ENCODE measurements at regions not wholly inside any gene's neighbourhood (a gene's known extent, or its start where the extent isn't known, plus 50 kb on each side); places are given as distances from the start of the nearest gene placed in this dataset.
A peak's percentile ranks its signal among the peaks of the same experiment; 100 is the strongest.

GRCh38 chr2:175807031-175807873 is 194.8 kb downstream of the LNPK start:
- no peaks in the 10 kb centered on the region for H3K4me1 ChIP-seq (ENCODE audit: insufficient read depth, low read length)
- H3K27me3 Mint-ChIP-seq (ENCODE audit: low read depth, unreplicated experiment), result peaks cover 2% of the 10 kb centered on the region
- peaks cover 4% of the 10 kb centered on the region for H3K4me1 Mint-ChIP-seq (ENCODE audit: low read depth, unreplicated experiment)
- no peak overlapping the region for H3K4me3 ChIP-seq (ENCODE audit: insufficient read depth, low read depth, low read length)
- no peak overlapping the region for H3K27ac ChIP-seq (ENCODE audit: low read depth, low read length)
- H3K4me3 Mint-ChIP-seq (ENCODE audit: unreplicated experiment), result no peak overlapping the region
- H4K20me1 ChIP-seq (ENCODE audit: insufficient read depth, low read length), result no peaks in the 10 kb centered on the region
- no peaks in the 10 kb centered on the region for H3K36me3 Mint-ChIP-seq (ENCODE audit: low read depth, unreplicated experiment)
- no peaks in the 10 kb centered on the region for H3K36me3 ChIP-seq (ENCODE audit: insufficient read depth, low read length)
- TF ChIP-seq EZH2 (IDR thresholded peaks at IDR 0.05; ENCODE audit: insufficient read depth, low read length), result no peak
- TF ChIP-seq, protein P1, sequence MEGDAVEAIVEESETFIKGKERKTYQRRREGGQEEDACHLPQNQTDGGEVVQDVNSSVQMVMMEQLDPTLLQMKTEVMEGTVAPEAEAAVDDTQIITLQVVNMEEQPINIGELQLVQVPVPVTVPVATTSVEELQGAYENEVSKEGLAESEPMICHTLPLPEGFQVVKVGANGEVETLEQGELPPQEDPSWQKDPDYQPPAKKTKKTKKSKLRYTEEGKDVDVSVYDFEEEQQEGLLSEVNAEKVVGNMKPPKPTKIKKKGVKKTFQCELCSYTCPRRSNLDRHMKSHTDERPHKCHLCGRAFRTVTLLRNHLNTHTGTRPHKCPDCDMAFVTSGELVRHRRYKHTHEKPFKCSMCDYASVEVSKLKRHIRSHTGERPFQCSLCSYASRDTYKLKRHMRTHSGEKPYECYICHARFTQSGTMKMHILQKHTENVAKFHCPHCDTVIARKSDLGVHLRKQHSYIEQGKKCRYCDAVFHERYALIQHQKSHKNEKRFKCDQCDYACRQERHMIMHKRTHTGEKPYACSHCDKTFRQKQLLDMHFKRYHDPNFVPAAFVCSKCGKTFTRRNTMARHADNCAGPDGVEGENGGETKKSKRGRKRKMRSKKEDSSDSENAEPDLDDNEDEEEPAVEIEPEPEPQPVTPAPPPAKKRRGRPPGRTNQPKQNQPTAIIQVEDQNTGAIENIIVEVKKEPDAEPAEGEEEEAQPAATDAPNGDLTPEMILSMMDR (IDR thresholded peaks at IDR 0.05; ENCODE audit: insufficient read depth, low read depth, low read length), result no peak
- no peak overlapping the region for H3K4me2 ChIP-seq (ENCODE audit: low read length)
- no peak overlapping the region for H3K27ac Mint-ChIP-seq (ENCODE audit: unreplicated experiment)
- no peaks in the 10 kb centered on the region for H3K9me3 ChIP-seq (ENCODE audit: insufficient read depth, low read depth, low read length)
- H3K27me3 ChIP-seq (ENCODE audit: insufficient read depth, low read length), result no peaks in the 10 kb centered on the region
- FAIRE-seq, result no peak
- H3K9ac ChIP-seq (ENCODE audit: low read length), result no peak overlapping the region
- H3K79me2 ChIP-seq (ENCODE audit: insufficient read depth, low read length), result no peaks in the 10 kb centered on the region
- DNase-seq (ENCODE audit: low read depth), result peak; percentile 55
- no peaks in the 10 kb centered on the region for H3K9me3 Mint-ChIP-seq (ENCODE audit: unreplicated experiment)
- H2AFZ ChIP-seq (ENCODE audit: low read depth, low read length), result no peak overlapping the region

DNA sequence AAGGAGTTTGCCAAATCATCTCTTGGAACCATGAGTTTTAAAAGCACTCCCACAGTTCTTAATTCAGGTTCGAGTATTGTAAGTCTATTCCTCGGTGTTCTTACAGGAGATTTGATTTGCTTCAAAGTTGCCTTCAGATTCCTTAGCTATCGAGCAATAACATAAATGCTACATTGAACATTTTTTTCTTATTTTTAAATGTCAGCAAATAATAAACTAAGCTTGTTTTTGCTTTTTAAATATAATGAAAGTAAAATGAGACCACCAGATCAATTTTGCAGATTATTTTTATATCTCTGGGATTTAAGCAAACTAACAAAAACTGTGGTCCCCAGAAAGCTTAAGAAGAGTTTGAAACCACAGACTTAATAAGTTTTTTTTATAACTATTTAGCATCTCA is 195.5 kb downstream of the LNPK start:
- H3K4me1 ChIP-seq (ENCODE audit: insufficient read depth, low read length), result no peaks in the 10 kb centered on the region
- no peaks in the 10 kb centered on the region for H3K27me3 ChIP-seq (ENCODE audit: insufficient read depth, low read length)
- Mint-ChIP-seq H3K9me3 (ENCODE audit: unreplicated experiment) (peaks cover 3% of the 10 kb centered on the region), H3K36me3 (ENCODE audit: low read depth, unreplicated experiment) (no peaks in the 10 kb centered on the region), H3K4me1 (ENCODE audit: low read depth, unreplicated experiment) (peaks cover 4% of the 10 kb centered on the region), H3K27me3 (ENCODE audit: low read depth, unreplicated experiment) (peaks cover 6% of the 10 kb centered on the region), H3K4me3 (ENCODE audit: unreplicated experiment) (no peak overlapping the region), H3K27ac (ENCODE audit: unreplicated experiment) (no peak overlapping the region)
- DNase-seq (ENCODE audit: low read depth), result no peak
- H4K20me1 ChIP-seq (ENCODE audit: insufficient read depth, low read length), result no peaks in the 10 kb centered on the region
- no peak overlapping the region for H3K27ac ChIP-seq (ENCODE audit: low read depth, low read length)
- no peak overlapping the region for H3K4me2 ChIP-seq (ENCODE audit: low read length)
- no peak for TF ChIP-seq EZH2 (IDR thresholded peaks at IDR 0.05; ENCODE audit: insufficient read depth, low read length)
- no peaks in the 10 kb centered on the region for H3K79me2 ChIP-seq (ENCODE audit: insufficient read depth, low read length)
- no peak overlapping the region for H3K4me3 ChIP-seq (ENCODE audit: insufficient read depth, low read depth, low read length)
- no peaks in the 10 kb centered on the region for H3K36me3 ChIP-seq (ENCODE audit: insufficient read depth, low read length)
- H3K9me3 ChIP-seq (ENCODE audit: insufficient read depth, low read depth, low read length), result no peaks in the 10 kb centered on the region
- no peak overlapping the region for H3K9ac ChIP-seq (ENCODE audit: low read length)
- no peak for FAIRE-seq
- H2AFZ ChIP-seq (ENCODE audit: low read depth, low read length), result no peak overlapping the region

DNA sequence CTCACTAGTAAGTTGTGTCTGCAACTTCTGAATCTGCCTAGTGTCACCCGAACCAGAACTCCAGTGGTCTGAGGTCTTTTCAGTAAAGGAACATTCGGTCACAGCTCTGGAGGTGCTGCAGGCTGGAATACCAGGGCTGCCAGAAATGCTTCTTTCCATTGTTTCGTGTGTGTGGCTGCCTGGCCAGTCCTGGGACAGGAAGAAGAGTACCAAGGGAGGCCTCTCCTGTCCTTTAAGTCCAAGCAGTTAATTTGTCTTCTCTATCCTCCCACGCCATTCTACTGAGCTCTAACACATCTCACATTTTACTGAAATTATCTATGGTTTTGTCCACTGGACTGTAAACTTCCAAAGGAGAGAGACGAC is 196.0 kb downstream of the LNPK start:
- H2AFZ ChIP-seq (ENCODE audit: low read depth, low read length), result no peak overlapping the region
- H4K20me1 ChIP-seq (ENCODE audit: insufficient read depth, low read length), result no peaks in the 10 kb centered on the region
- Mint-ChIP-seq H3K4me3 (ENCODE audit: unreplicated experiment) (no peak overlapping the region), H3K27me3 (ENCODE audit: low read depth, unreplicated experiment) (peaks cover 6% of the 10 kb centered on the region), H3K36me3 (ENCODE audit: low read depth, unreplicated experiment) (no peaks in the 10 kb centered on the region), H3K4me1 (ENCODE audit: low read depth, unreplicated experiment) (peaks cover 4% of the 10 kb centered on the region), H3K9me3 (ENCODE audit: unreplicated experiment) (peaks cover 3% of the 10 kb centered on the region), H3K27ac (ENCODE audit: unreplicated experiment) (no peak overlapping the region)
- H3K79me2 ChIP-seq (ENCODE audit: insufficient read depth, low read length), result no peaks in the 10 kb centered on the region
- H3K9me3 ChIP-seq (ENCODE audit: insufficient read depth, low read depth, low read length), result no peaks in the 10 kb centered on the region
- FAIRE-seq (peak; percentile 37), DNase-seq (ENCODE audit: low read depth) (peak; percentile 16)
- H3K36me3 ChIP-seq (ENCODE audit: insufficient read depth, low read length), result no peaks in the 10 kb centered on the region
- H3K9ac ChIP-seq (ENCODE audit: low read length), result no peak overlapping the region
- no peaks in the 10 kb centered on the region for H3K27me3 ChIP-seq (ENCODE audit: insufficient read depth, low read length)
- TF ChIP-seq, protein P1 (IDR thresholded peaks at IDR 0.05; ENCODE audit: insufficient read depth, low read depth, low read length), result no peak
- TF ChIP-seq EZH2 (IDR thresholded peaks at IDR 0.05; ENCODE audit: insufficient read depth, low read length), result no peak
- no peak overlapping the region for H3K4me2 ChIP-seq (ENCODE audit: low read length)
- H3K4me3 ChIP-seq (ENCODE audit: insufficient read depth, low read depth, low read length), result no peak overlapping the region
- H3K4me1 ChIP-seq (ENCODE audit: insufficient read depth, low read length), result no peaks in the 10 kb centered on the region
- H3K27ac ChIP-seq (ENCODE audit: low read depth, low read length), result no peak overlapping the region
